Loucy (cell line): ENCODE measurements at regions not wholly inside any gene's neighbourhood (a gene's known extent, or its start where the extent isn't known, plus 50 kb on each side); places are given as distances from the start of the nearest gene placed in this dataset.

ENCODE experiments used
- H2AFZ ChIP-seq: fragments of 200-600 bp; sonication (generic); 2 replicates; pipeline ENCODE4 v1.6.0; 2016; ENCODE audit warnings: antibody characterized with exemption, mild to moderate bottlenecking, low read length, moderate library complexity
- H3F3A ChIP-seq: fragments of 200-600 bp; 2 replicates; pipeline ENCODE4 v1.6.0; 2016; ENCODE audit warnings: antibody characterized with exemption, low read depth, mild to moderate bottlenecking
- H3K27me3 ChIP-seq: fragments of 200-600 bp; sonication (generic); 2 replicates; pipeline ENCODE4 v1.6.1; 2014; ENCODE audit warnings: low read length, mild to moderate bottlenecking; ENCODE audit not compliant: insufficient read depth, poor library complexity, severe bottlenecking
- H3K36me3 ChIP-seq: fragments of 200-600 bp; sonication (generic); 2 replicates; pipeline ENCODE4 v1.6.1; 2016; ENCODE audit warnings: low read length; ENCODE audit not compliant: insufficient read depth
- H3K4me1 ChIP-seq: fragments of 200-600 bp; sonication (generic); 2 replicates; pipeline ENCODE4 v1.5.1; 2014; ENCODE audit warnings: low read length, mild to moderate bottlenecking; ENCODE audit not compliant: insufficient read depth, poor library complexity, severe bottlenecking
- H3K4me2 ChIP-seq: fragments of 200-600 bp; sonication (generic); 2 replicates; pipeline ENCODE4 v1.6.0; 2014; ENCODE audit warnings: antibody characterized with exemption, low read length, low read depth, mild to moderate bottlenecking; ENCODE audit not compliant: poor library complexity, severe bottlenecking
- H3K4me3 ChIP-seq: fragments of 200-600 bp; sonication (generic); 2 replicates; pipeline ENCODE4 v1.5.1; 2014; ENCODE audit warnings: low read length, mild to moderate bottlenecking, mixed read lengths; ENCODE audit not compliant: poor library complexity, severe bottlenecking
- H3K79me2 ChIP-seq: fragments of 200-600 bp; sonication (generic); 2 replicates; pipeline ENCODE4 v1.6.1; 2014; ENCODE audit warnings: low read length; ENCODE audit not compliant: insufficient read depth
- H3K9ac ChIP-seq: fragments of 200-600 bp; sonication (generic); 2 replicates; pipeline ENCODE4 v1.6.0; 2014; ENCODE audit warnings: mild to moderate bottlenecking, low read depth, low read length, moderate library complexity; ENCODE audit not compliant: poor library complexity, severe bottlenecking
- H3K9me2 ChIP-seq: fragments of 200-600 bp; sonication (generic); replicated peaks from 2 replicates; pipeline ENCODE4 v1.6.1; 2016; ENCODE audit warnings: low read depth, low read length, mixed read lengths
- H3K9me3 ChIP-seq: fragments of 200-600 bp; sonication (generic); 2 replicates; pipeline ENCODE4 v1.6.1; 2014; ENCODE audit warnings: mild to moderate bottlenecking, antibody characterized with exemption, low read length, low read depth; ENCODE audit not compliant: insufficient read depth
- H4K20me1 ChIP-seq: fragments of 200-600 bp; sonication (generic); 2 replicates; pipeline ENCODE4 v1.6.0; 2014; ENCODE audit warnings: antibody characterized with exemption, low read length, mild to moderate bottlenecking; ENCODE audit not compliant: insufficient read depth, poor library complexity, severe bottlenecking
- CTCF ChIP-seq: fragments of 200-600 bp; sonication (generic); conservative IDR thresholded peaks from 2 replicates; pipeline ENCODE4 v1.5.1; 2014; ENCODE audit warnings: mild to moderate bottlenecking, antibody characterized with exemption, low read length
- EZH2phosphoT487 ChIP-seq: fragments of 200-600 bp; IDR thresholded peaks from 2 replicates; pipeline ENCODE4 v1.6.1; 2018; ENCODE audit warnings: antibody characterized with exemption, mild to moderate bottlenecking, moderate library complexity, borderline replicate concordance

- Histone ChIP-seq H3K79me2 (no peaks in the 10 kb centered on the region), H3K4me1 (no peaks in the 10 kb centered on the region), H2AFZ (no peak overlapping the region)
Observed at GRCh38 chr22:33108037-33108436, 49.9 kb upstream of the SYN3 start.

More at GRCh38 chr22:33108037-33108436, 49.9 kb upstream of the SYN3 start:
- Histone ChIP-seq H3K36me3 (no peaks in the 10 kb centered on the region), H3K4me3 (no peak overlapping the region), H4K20me1 (no peaks in the 10 kb centered on the region), H3K9ac (no peak overlapping the region), H3F3A (no peaks in the 10 kb centered on the region), H3K4me2 (no peak overlapping the region), H3K9me2 (no peaks in the 10 kb centered on the region), H3K9me3 (peaks cover 8% of the 10 kb centered on the region; the same call in 1 of the 2 replicates), H3K27me3 (no peaks in the 10 kb centered on the region)
- TF ChIP-seq CTCF (no peak), EZH2phosphoT487 (no peak)
